ENCODE measurements at regions not wholly inside any gene's neighbourhood (a gene's known extent, or its start where the extent isn't known, plus 50 kb on each side); places are given as distances from the start of the nearest gene placed in this dataset.

DNA sequence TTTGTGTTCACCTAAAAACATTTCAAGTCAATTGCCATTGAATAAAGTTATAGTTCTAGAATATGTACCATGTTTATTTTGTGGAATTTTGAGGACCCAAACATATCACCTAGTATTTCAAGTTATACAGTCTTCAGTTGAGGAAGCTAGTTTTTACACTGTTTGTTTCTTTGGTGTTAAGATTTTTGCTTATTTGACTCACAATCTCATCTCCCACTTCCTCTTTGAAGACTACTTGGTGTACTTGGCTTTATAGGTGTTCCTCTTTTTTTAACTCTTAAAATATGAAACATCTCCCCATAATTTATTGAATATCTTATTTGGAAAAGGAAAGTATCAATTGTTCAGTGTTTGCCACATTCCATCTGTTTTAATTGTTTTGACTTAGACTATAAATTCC lies 675.4 kb downstream of the RAPGEF2 start:
- TF ChIP-seq GATA2 (IDR thresholded peaks at IDR 0.05; ENCODE audit: low read depth, low read length) (no peak), GATA3 (IDR thresholded peaks at IDR 0.05; ENCODE audit: low read depth, low read length) (no peak)
